Cardiac fibroblast (primary cell): ENCODE measurements at regions not wholly inside any gene's neighbourhood (a gene's known extent, or its start where the extent isn't known, plus 50 kb on each side); places are given as distances from the start of the nearest gene placed in this dataset.
A peak's percentile ranks its signal among the peaks of the same experiment; 100 is the strongest.
"Not testable (repeated sequence)": the region's sequence is repeated elsewhere in the genome, so short reads cannot be mapped to it uniquely, and the experiment has no call there.

ENCODE experiments used
- DNase-seq, 2 donors: peaks; one replicate each; pipeline versions ENCODE4 v3.0.0 to v3.0.0-alpha.2; 2010; ENCODE audit warnings: low read depth in 2 of 2
- H3K4me3 ChIP-seq, 2 donors: replicated peaks in 1 of 2; 1 replicate in 1 of 2; 2 replicates in 1 of 2; pipeline ENCODE4 v1.5.1; 2011; ENCODE audit warnings: low read depth in 2 of 2, low read length in 2 of 2, mild to moderate bottlenecking in 2 of 2, moderate library complexity in 1 of 2
- CTCF ChIP-seq: IDR thresholded peaks from one replicate; pipeline ENCODE4 v1.5.1; 2011; ENCODE audit warnings: low read depth, mild to moderate bottlenecking, low read length, inconsistent platforms

GRCh38 chr3:177792311-177793030 lies 595.2 kb upstream of the TBL1XR1 start:
- no peak for TF ChIP-seq CTCF
- H3K4me3 ChIP-seq = no peak overlapping the region
- DNase-seq = no peak

- DNase-seq = no peak
- TF ChIP-seq CTCF = no peak
- H3K4me3 ChIP-seq = no peak overlapping the region
These were observed 596.2 kb upstream of the TBL1XR1 start for GRCh38 chr3:177793451-177793850.

- TF ChIP-seq CTCF = no peak
- no peak overlapping the region for H3K4me3 ChIP-seq
These were observed 597.9 kb upstream of the TBL1XR1 start for GRCh38 chr3:177795216-177795615.

GRCh38 chr3:177795859-177796258 lies 598.6 kb upstream of the TBL1XR1 start:
- no peak for TF ChIP-seq CTCF
- H3K4me3 ChIP-seq = no peak overlapping the region
- no peak for DNase-seq

More at GRCh38 chr3:177795216-177795615, 597.9 kb upstream of the TBL1XR1 start:
- DNase-seq = no peak

GRCh38 chr3:177800147-177800546 lies 602.9 kb upstream of the TBL1XR1 start:
- DNase-seq = peak in 1 of 2 donors; percentile 67
- H3K4me3 ChIP-seq = not testable (repeated sequence)

- TF ChIP-seq CTCF = no peak
- no peak overlapping the region for H3K4me3 ChIP-seq
- DNase-seq = peak in 1 of 2 donors; percentile 44
These were observed 603.3 kb upstream of the TBL1XR1 start for GRCh38 chr3:177800561-177800960.

GRCh38 chr3:177802151-177802900 lies 605.0 kb upstream of the TBL1XR1 start:
- H3K4me3 ChIP-seq = no peak overlapping the region
- no peak for DNase-seq
- no peak for TF ChIP-seq CTCF
